Adrenal gland (tissue), 5 donors: ENCODE measurements at regions not wholly inside any gene's neighbourhood (a gene's known extent, or its start where the extent isn't known, plus 50 kb on each side); places are given as distances from the start of the nearest gene placed in this dataset.

Source experiments
- CTCF ChIP-seq, 6 experiments: fragments of 450-650 bp in 4 of 6; fragments of 200-600 bp in 2 of 6; sonication (generic) in 1 of 6; IDR thresholded peaks; 1 replicate in 5 of 6; 2 replicates in 1 of 6; pipeline versions ENCODE4 v1.5.1 to v1.8.0; 2016 to 2021; ENCODE audit warnings: antibody characterized with exemption in 6 of 6, mild to moderate bottlenecking in 2 of 6, moderate library complexity in 1 of 6
- POLR2A ChIP-seq, 2 donors: fragments of 450-650 bp; IDR thresholded peaks; one replicate each; pipeline ENCODE4 v1.6.1; 2017; ENCODE audit warnings: antibody characterized with exemption in 2 of 2, mild to moderate bottlenecking in 2 of 2, moderate library complexity in 1 of 2
- donor health status: DM: no; HTN: no; CAD: no.

GRCh38 chr16:59719121-59719520, 985.0 kb upstream of the GOT2 start:
- TF ChIP-seq CTCF (IDR thresholded peaks at IDR 0.05) (no peak), POLR2A (IDR thresholded peaks at IDR 0.05) (no peak)
